ENCODE measurements at regions not wholly inside any gene's neighbourhood (a gene's known extent, or its start where the extent isn't known, plus 50 kb on each side); places are given as distances from the start of the nearest gene placed in this dataset.
"Not testable (repeated sequence)": the region's sequence is repeated elsewhere in the genome, so short reads cannot be mapped to it uniquely, and the experiment has no call there.

- no peak for DNase-seq (ENCODE audit: low read depth)
Measured at GRCh38 chr1:221029981-221030649, 150.9 kb downstream of the HLX start.

GRCh38 chr1:221030990-221031389, 151.7 kb downstream of the HLX start:
- no peak for DNase-seq (ENCODE audit: low read depth)

- no peak for DNase-seq (ENCODE audit: low read depth)
Measured at GRCh38 chr1:221031458-221032203, 152.4 kb downstream of the HLX start.

GRCh38 chr1:221032204-221032585, 153.0 kb downstream of the HLX start:
- no peak for DNase-seq (ENCODE audit: low read depth)

- no peak for DNase-seq (ENCODE audit: low read depth)
Measured at GRCh38 chr1:221032637-221033280, 153.5 kb downstream of the HLX start.

GRCh38 chr1:221035662-221036153, 156.5 kb downstream of the HLX start:
- DNase-seq (ENCODE audit: low read depth): no peak

GRCh38 chr1:221039616-221040015, 160.4 kb downstream of the HLX start:
- no peak for DNase-seq (ENCODE audit: low read depth)

- no peak for DNase-seq (ENCODE audit: low read depth)
Measured at GRCh38 chr1:221040101-221040500, 160.9 kb downstream of the HLX start.

- DNase-seq (ENCODE audit: low read depth): no peak
Measured at GRCh38 chr1:221040691-221041285, 161.5 kb downstream of the HLX start.

- DNase-seq (ENCODE audit: low read depth): no peak
Measured at GRCh38 chr1:221044538-221044937, 165.3 kb downstream of the HLX start.

- no peak for DNase-seq (ENCODE audit: low read depth)
Measured at GRCh38 chr1:221045151-221045550, 165.9 kb downstream of the HLX start.

GRCh38 chr1:221045842-221046831, 166.9 kb downstream of the HLX start:
- DNase-seq (ENCODE audit: low read depth): no peak

GRCh38 chr1:221051391-221051790, 172.1 kb downstream of the HLX start:
- DNase-seq (ENCODE audit: low read depth): not testable (repeated sequence)

- no peak for DNase-seq (ENCODE audit: low read depth)
Measured at GRCh38 chr1:221053889-221054288, 174.6 kb downstream of the HLX start.

- DNase-seq (ENCODE audit: low read depth): no peak
Measured at GRCh38 chr1:221059506-221059905, 180.3 kb downstream of the HLX start.

GRCh38 chr1:221063651-221064050, 184.4 kb downstream of the HLX start:
- no peak for DNase-seq (ENCODE audit: low read depth)

GRCh38 chr1:221066351-221067001, 187.2 kb downstream of the HLX start:
- DNase-seq (ENCODE audit: low read depth): no peak

- DNase-seq (ENCODE audit: low read depth): no peak
Measured at GRCh38 chr1:221067721-221068120, 188.5 kb downstream of the HLX start.

GRCh38 chr1:221069178-221069903, 190.1 kb downstream of the HLX start:
- no peak for DNase-seq (ENCODE audit: low read depth)

- DNase-seq (ENCODE audit: low read depth): no peak
Measured at GRCh38 chr1:221069986-221070385, 190.7 kb downstream of the HLX start.
